ENCODE measurements at regions not wholly inside any gene's neighbourhood (a gene's known extent, or its start where the extent isn't known, plus 50 kb on each side); places are given as distances from the start of the nearest gene placed in this dataset.

DNA sequence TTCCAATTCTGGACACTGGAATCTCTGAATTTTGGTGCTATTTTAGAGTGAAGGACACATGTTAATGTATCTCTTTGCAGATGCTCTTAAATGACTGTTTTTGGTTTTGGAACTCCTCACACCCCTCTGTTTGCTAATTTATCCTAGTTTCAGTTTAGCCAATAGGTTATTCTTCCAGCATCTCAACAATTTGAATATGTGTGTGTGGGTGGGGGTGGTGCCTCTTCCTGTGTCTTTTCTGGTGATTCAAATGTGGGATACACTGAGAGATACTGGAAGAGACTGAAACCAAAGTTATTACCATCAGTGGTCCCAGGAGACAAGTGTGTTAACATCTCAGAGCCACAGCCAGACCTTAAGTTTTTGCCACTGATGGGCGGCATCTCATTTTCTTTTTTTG lies 1317.4 kb upstream of the TMEM132C start:
- H3K9me3 ChIP-seq (ENCODE audit: severe bottlenecking): no peaks in the 10 kb centered on the region
- TF ChIP-seq, protein P1, sequence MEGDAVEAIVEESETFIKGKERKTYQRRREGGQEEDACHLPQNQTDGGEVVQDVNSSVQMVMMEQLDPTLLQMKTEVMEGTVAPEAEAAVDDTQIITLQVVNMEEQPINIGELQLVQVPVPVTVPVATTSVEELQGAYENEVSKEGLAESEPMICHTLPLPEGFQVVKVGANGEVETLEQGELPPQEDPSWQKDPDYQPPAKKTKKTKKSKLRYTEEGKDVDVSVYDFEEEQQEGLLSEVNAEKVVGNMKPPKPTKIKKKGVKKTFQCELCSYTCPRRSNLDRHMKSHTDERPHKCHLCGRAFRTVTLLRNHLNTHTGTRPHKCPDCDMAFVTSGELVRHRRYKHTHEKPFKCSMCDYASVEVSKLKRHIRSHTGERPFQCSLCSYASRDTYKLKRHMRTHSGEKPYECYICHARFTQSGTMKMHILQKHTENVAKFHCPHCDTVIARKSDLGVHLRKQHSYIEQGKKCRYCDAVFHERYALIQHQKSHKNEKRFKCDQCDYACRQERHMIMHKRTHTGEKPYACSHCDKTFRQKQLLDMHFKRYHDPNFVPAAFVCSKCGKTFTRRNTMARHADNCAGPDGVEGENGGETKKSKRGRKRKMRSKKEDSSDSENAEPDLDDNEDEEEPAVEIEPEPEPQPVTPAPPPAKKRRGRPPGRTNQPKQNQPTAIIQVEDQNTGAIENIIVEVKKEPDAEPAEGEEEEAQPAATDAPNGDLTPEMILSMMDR (IDR thresholded peaks at IDR 0.05; ENCODE audit: low read depth, low read length): no peak
- H3K27ac ChIP-seq: no peak overlapping the region
- H3K27me3 ChIP-seq (ENCODE audit: insufficient read depth, low read depth, severe bottlenecking): no peaks in the 10 kb centered on the region
- no peak overlapping the region for H3K4me3 ChIP-seq (ENCODE audit: low read depth, low read length)
- H3K36me3 ChIP-seq: no peaks in the 10 kb centered on the region
- no peak for DNase-seq

DNA sequence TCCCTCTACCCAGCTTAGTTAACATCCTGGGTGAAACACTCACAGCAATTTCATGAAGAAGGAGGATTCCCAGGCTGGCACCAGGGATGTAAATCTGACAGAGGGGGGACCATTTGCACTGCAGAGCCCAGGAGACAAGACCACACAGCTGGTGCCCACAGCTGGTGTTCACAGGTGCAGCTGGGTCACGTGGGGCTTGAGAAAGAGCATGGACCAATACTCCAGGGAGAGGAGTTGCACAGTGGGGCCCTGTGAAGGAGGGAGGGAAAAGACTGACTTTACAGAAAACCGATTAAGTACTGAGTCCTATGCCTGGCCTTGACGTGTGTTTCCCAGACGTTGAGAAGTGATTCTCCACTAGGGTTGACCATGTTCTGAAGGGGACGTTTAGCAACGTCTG lies 1316.7 kb upstream of the TMEM132C start:
- Histone ChIP-seq H3K4me3 (ENCODE audit: low read depth, low read length) (no peak overlapping the region), H3K27me3 (ENCODE audit: insufficient read depth, low read depth, severe bottlenecking) (no peaks in the 10 kb centered on the region), H3K36me3 (no peaks in the 10 kb centered on the region), H3K9me3 (ENCODE audit: severe bottlenecking) (no peaks in the 10 kb centered on the region), H3K27ac (no peak overlapping the region)
- no peak for DNase-seq
- TF ChIP-seq, protein P1 (IDR thresholded peaks at IDR 0.05; ENCODE audit: low read depth, low read length): no peak

DNA sequence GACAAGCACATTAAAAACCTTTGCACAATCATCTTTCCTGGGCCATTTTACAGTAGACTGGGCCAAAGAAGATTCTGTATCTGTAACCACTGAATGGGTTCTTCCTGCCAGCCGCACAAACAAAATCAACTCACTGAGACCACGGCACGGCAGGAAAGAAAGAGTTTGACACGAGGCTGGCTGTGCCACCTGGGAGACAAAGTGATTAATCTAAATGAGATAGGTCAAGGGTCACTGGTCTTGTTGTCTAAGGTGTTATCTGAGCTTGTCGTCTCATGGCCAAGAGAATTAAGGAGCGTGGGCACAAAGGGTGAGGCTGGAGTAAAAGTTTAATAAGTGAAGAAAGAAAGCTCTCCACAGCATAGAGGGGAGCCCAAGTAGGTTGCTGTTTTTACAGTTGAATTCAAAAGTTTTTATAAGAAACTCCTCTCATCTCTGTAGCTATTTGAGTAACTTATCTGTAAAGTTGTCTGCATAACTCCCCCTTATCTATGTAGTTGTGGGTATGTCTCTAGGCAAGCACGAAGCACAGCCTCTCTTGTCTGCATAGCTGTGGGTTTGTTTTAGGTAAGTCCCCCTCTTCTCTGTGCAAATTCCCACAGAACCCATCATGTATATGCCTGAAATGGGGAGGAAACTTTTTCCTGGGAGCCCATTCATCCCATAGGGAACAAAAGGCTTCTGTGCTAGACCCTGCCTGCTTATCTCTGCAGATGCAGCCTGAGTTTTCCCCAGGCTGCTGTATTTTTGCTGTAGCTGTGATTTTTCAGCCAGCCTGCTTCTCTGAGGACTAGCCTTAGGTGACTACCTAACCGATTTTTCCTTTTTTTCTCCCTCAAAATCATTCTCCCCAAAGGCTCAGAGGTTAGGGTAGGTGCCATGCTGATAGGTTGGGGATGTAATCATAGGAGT lies 1314.6 kb upstream of the TMEM132C start:
- H3K9me3 ChIP-seq (ENCODE audit: severe bottlenecking): peaks cover 12% of the 10 kb centered on the region
- no peak overlapping the region for H3K27ac ChIP-seq
- no peaks in the 10 kb centered on the region for H3K27me3 ChIP-seq (ENCODE audit: insufficient read depth, low read depth, severe bottlenecking)
- H3K36me3 ChIP-seq: no peaks in the 10 kb centered on the region
- H3K4me3 ChIP-seq (ENCODE audit: low read depth, low read length): no peak overlapping the region
- no peak for DNase-seq
- TF ChIP-seq, protein P1 (IDR thresholded peaks at IDR 0.05; ENCODE audit: low read depth, low read length): no peak

DNA sequence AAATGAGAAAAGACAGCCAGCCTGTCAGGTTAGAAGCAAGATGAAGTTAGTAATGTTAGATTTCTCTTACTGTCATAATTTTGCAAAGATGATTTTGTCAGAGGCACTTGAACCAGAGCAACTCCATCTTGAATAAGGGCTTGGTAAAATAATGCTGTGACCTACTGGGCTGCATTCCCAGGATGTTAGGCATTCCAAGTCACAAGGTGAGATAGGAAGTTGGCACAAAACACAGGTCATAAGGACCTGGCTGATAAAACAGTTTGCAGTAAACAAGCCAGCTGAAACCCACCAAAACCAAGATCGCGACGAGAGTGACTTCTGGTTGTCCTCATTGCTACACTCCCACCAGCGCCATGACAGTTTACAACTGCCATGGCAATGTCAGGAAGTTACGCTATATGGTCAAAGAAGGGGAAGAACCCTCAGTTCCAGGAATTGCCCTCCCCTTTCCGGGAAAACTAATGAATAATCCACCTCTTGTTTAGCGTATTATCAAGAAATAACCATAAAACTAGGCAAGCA lies 1313.5 kb upstream of the TMEM132C start:
- Histone ChIP-seq H3K27me3 (ENCODE audit: insufficient read depth, low read depth, severe bottlenecking) (no peaks in the 10 kb centered on the region), H3K4me3 (ENCODE audit: low read depth, low read length) (no peak overlapping the region), H3K27ac (peak overlapping the region; percentile 72), H3K9me3 (ENCODE audit: severe bottlenecking) (peaks cover 12% of the 10 kb centered on the region), H3K36me3 (no peaks in the 10 kb centered on the region)
- TF ChIP-seq, protein P1 (IDR thresholded peaks at IDR 0.05; ENCODE audit: low read depth, low read length): no peak
- DNase-seq: no peak

DNA sequence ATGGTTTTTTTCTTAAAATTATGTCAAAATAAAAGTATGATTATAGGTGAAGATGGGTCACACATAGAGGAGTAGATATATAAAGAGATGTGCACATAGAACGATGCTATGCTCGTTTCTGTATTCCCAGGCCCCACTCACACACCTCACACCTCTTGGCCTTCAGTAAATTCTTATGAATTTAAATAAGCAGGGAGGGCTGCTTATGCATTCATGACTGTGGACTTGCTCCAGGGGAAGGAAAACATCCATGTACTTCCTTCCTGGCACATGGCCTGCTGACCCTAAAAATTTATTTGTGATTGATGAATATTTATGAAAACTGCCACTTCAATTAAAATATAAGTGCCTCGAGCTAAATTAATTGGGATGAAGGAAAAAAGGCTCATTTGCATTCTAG lies 1306.7 kb upstream of the TMEM132C start:
- DNase-seq: no peak
- Histone ChIP-seq H3K36me3 (no peaks in the 10 kb centered on the region), H3K27ac (no peak overlapping the region), H3K4me3 (ENCODE audit: low read depth, low read length) (no peak overlapping the region), H3K9me3 (ENCODE audit: severe bottlenecking) (peaks cover 15% of the 10 kb centered on the region), H3K27me3 (ENCODE audit: insufficient read depth, low read depth, severe bottlenecking) (no peaks in the 10 kb centered on the region)
- TF ChIP-seq, protein P1 (IDR thresholded peaks at IDR 0.05; ENCODE audit: low read depth, low read length): no peak
